ENCODE measurements at regions not wholly inside any gene's neighbourhood (a gene's known extent, or its start where the extent isn't known, plus 50 kb on each side); places are given as distances from the start of the nearest gene placed in this dataset.

DNA sequence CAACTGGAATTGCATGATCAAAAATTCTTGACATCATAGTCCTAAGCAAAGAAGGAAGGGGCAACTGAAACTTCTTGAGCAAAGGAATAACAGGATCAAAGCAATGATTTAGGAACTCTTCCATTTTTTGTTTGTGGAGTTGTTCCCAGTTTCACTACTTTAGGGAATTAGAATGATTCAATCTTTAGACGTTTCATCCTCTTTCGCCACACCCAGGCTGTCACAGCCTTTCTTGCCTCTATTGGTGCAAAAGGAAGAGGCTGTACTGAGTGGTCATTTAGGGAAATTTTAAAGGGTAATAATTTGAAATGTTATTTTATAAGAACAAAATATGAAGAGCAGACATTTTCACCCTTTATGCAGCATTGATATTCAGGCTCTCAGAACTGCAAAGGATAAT lies 1026.0 kb upstream of the ARRDC3 start:
- no peak for DNase-seq
- TF ChIP-seq POLR2A (IDR thresholded peaks at IDR 0.05; ENCODE audit: low read length) (no peak), GATA1 (IDR thresholded peaks at IDR 0.05; ENCODE audit: low read depth, low read length) (no peak)

- no peak for DNase-seq
- TF ChIP-seq POLR2A (IDR thresholded peaks at IDR 0.05; ENCODE audit: low read length) (no peak), GATA1 (IDR thresholded peaks at IDR 0.05; ENCODE audit: low read depth, low read length) (no peak)
Observed at GRCh38 chr5:92402956-92403702, 1020.0 kb upstream of the ARRDC3 start.

DNA sequence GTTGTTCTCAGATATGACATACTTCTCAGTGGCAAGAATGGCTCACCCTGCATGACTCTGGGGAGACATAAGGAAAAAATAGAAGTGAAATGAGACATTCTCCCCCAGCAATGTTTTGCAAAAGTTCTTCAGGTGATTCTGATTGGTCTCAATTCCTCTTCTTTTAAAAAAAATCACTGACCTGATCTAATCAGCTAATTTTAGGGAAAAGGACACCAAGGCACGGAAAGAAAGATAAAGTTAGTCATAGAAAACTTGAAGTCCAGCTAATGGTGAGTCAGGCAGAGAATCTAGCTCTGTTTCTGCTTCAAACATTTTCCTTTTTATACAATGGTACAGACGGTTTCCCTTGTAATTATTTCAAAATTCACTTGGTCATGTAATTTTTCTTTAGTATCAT lies 1018.9 kb upstream of the ARRDC3 start:
- DNase-seq = no peak
- TF ChIP-seq POLR2A (IDR thresholded peaks at IDR 0.05; ENCODE audit: low read length) = no peak
- no peak for TF ChIP-seq GATA1 (IDR thresholded peaks at IDR 0.05; ENCODE audit: low read depth, low read length)

DNA sequence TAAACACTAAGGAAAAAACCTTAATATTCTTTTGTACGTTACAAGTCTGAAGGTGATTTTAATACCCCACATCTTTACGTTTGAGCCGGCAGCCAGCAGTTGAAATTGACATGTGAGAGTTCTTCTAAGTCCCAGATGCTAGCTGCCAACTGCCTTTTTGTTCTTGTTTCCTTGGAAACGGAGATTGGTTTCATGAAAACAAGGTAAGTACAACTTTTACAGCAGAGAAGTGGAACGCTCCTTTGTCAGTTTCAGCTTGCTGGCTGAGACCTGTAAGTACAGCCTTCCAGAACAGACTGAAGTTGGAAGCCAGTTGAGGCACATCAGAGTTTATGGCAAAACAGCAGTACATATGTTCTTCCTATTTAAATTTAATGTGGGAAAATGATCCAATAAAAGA lies 1018.4 kb upstream of the ARRDC3 start:
- TF ChIP-seq GATA1 (IDR thresholded peaks at IDR 0.05; ENCODE audit: low read depth, low read length) (no peak), POLR2A (IDR thresholded peaks at IDR 0.05; ENCODE audit: low read length) (no peak)
- no peak for DNase-seq

GRCh38 chr5:92394936-92395335 lies 1011.8 kb upstream of the ARRDC3 start:
- no peak for DNase-seq
- TF ChIP-seq GATA1 (IDR thresholded peaks at IDR 0.05; ENCODE audit: low read depth, low read length) (no peak), POLR2A (IDR thresholded peaks at IDR 0.05; ENCODE audit: low read length) (no peak)

- TF ChIP-seq GATA1 (IDR thresholded peaks at IDR 0.05; ENCODE audit: low read depth, low read length) (no peak), POLR2A (IDR thresholded peaks at IDR 0.05; ENCODE audit: low read length) (no peak)
- no peak for DNase-seq
Observed at GRCh38 chr5:92390657-92391056, 1007.5 kb upstream of the ARRDC3 start.

- TF ChIP-seq GATA1 (IDR thresholded peaks at IDR 0.05; ENCODE audit: low read depth, low read length) = no peak
- TF ChIP-seq POLR2A (IDR thresholded peaks at IDR 0.05; ENCODE audit: low read length) = no peak
- no peak for DNase-seq
Observed at GRCh38 chr5:92380069-92380770, 997.1 kb upstream of the ARRDC3 start.

- no peak for TF ChIP-seq GATA1 (IDR thresholded peaks at IDR 0.05; ENCODE audit: low read depth, low read length)
- no peak for TF ChIP-seq POLR2A (IDR thresholded peaks at IDR 0.05; ENCODE audit: low read length)
- no peak for DNase-seq
Observed at GRCh38 chr5:92378966-92379611, 996.0 kb upstream of the ARRDC3 start.

- TF ChIP-seq POLR2A (IDR thresholded peaks at IDR 0.05; ENCODE audit: low read length) (no peak), GATA1 (IDR thresholded peaks at IDR 0.05; ENCODE audit: low read depth, low read length) (no peak)
- no peak for DNase-seq
Observed at GRCh38 chr5:92374859-92375258, 991.7 kb upstream of the ARRDC3 start.

- no peak for DNase-seq
- TF ChIP-seq POLR2A (IDR thresholded peaks at IDR 0.05; ENCODE audit: low read length) = no peak
- no peak for TF ChIP-seq GATA1 (IDR thresholded peaks at IDR 0.05; ENCODE audit: low read depth, low read length)
Observed at GRCh38 chr5:92372766-92373165, 989.6 kb upstream of the ARRDC3 start.

GRCh38 chr5:92371889-92372235 lies 988.7 kb upstream of the ARRDC3 start:
- TF ChIP-seq POLR2A (IDR thresholded peaks at IDR 0.05; ENCODE audit: low read length) (no peak), GATA1 (IDR thresholded peaks at IDR 0.05; ENCODE audit: low read depth, low read length) (no peak)
- no peak for DNase-seq

- no peak for TF ChIP-seq GATA1 (IDR thresholded peaks at IDR 0.05; ENCODE audit: low read depth, low read length)
- no peak for TF ChIP-seq POLR2A (IDR thresholded peaks at IDR 0.05; ENCODE audit: low read length)
- no peak for DNase-seq
Observed at GRCh38 chr5:92371171-92371888, 988.2 kb upstream of the ARRDC3 start.

DNA sequence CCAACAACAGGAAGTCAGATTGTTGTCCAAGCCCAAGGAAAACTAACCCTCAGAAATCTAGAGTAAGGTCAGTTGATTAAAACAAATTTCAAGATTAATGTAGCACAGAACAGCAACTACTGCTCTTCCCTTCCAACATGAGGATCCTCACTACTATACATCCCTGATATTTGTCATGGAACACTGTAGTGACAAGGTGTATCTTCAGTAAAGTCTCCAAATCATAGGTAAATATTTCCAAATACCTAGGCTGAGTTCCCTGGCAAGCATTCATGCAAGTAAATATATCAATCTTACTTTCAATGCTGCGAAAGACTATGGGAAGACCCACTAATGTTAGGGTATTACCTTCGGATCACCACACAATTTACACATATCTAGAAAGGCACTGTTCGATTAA lies 986.9 kb upstream of the ARRDC3 start:
- DNase-seq = no peak
- no peak for TF ChIP-seq POLR2A (IDR thresholded peaks at IDR 0.05; ENCODE audit: low read length)
- TF ChIP-seq GATA1 (IDR thresholded peaks at IDR 0.05; ENCODE audit: low read depth, low read length) = no peak

DNA sequence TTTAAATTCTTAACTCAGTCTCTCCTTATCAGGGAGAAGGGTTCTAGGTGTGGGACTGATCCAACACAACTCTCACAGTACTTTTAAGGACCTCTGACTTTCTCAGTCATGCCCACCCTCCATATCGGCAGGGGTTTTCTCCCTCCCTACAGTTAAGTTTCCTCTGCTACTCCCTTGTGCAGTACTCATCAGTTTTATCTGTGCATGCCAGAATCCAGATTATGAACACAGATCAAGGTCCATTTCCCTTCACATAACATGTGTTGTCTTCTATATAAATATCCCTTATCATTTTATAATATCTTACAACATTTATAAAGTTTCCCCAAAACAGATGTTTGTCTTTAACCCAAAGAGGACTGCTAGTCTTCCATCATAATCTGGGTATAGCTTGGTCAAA lies 986.5 kb upstream of the ARRDC3 start:
- TF ChIP-seq GATA1 (IDR thresholded peaks at IDR 0.05; ENCODE audit: low read depth, low read length) = no peak
- no peak for TF ChIP-seq POLR2A (IDR thresholded peaks at IDR 0.05; ENCODE audit: low read length)
- no peak for DNase-seq
